ENCODE measurements at regions not wholly inside any gene's neighbourhood (a gene's known extent, or its start where the extent isn't known, plus 50 kb on each side); places are given as distances from the start of the nearest gene placed in this dataset.

GRCh38 chr10:130751106-130751840 is 560.2 kb downstream of the TCERG1L start:
- DNase-seq = no peak

GRCh38 chr10:130751851-130752250 is 559.7 kb downstream of the TCERG1L start:
- DNase-seq = no peak

- DNase-seq = no peak
Observed at GRCh38 chr10:130756651-130757050, 554.9 kb downstream of the TCERG1L start.

- DNase-seq = no peak
Observed at GRCh38 chr10:130757271-130757670, 554.2 kb downstream of the TCERG1L start.

- DNase-seq = no peak
Observed at GRCh38 chr10:130757821-130758489, 553.6 kb downstream of the TCERG1L start.

GRCh38 chr10:130758529-130758928 is 553.0 kb downstream of the TCERG1L start:
- DNase-seq = no peak

GRCh38 chr10:130761032-130761575 is 550.4 kb downstream of the TCERG1L start:
- no peak for DNase-seq

GRCh38 chr10:130761788-130762301 is 549.7 kb downstream of the TCERG1L start:
- DNase-seq = no peak

GRCh38 chr10:130762491-130762890 is 549.0 kb downstream of the TCERG1L start:
- no peak for DNase-seq

- no peak for DNase-seq
Observed at GRCh38 chr10:130763071-130763470, 548.5 kb downstream of the TCERG1L start.

GRCh38 chr10:130763491-130763890 is 548.0 kb downstream of the TCERG1L start:
- no peak for DNase-seq

GRCh38 chr10:130764651-130765050 is 546.9 kb downstream of the TCERG1L start:
- DNase-seq = no peak

GRCh38 chr10:130766071-130766470 is 545.5 kb downstream of the TCERG1L start:
- DNase-seq = no peak

- no peak for DNase-seq
Observed at GRCh38 chr10:130767116-130767730, 544.3 kb downstream of the TCERG1L start.

- no peak for DNase-seq
Observed at GRCh38 chr10:130769146-130770017, 542.1 kb downstream of the TCERG1L start.

- DNase-seq = no peak
Observed at GRCh38 chr10:130770018-130770630, 541.4 kb downstream of the TCERG1L start.

- no peak for DNase-seq
Observed at GRCh38 chr10:130771491-130771946, 540.0 kb downstream of the TCERG1L start.

GRCh38 chr10:130772056-130772455 is 539.5 kb downstream of the TCERG1L start:
- DNase-seq = no peak

GRCh38 chr10:130772676-130773075 is 538.8 kb downstream of the TCERG1L start:
- DNase-seq = no peak

GRCh38 chr10:130773941-130774340 is 537.6 kb downstream of the TCERG1L start:
- no peak for DNase-seq

GRCh38 chr10:130774871-130775270 is 536.6 kb downstream of the TCERG1L start:
- no peak for DNase-seq

- no peak for DNase-seq
Observed at GRCh38 chr10:130775311-130775710, 536.2 kb downstream of the TCERG1L start.
